ENCODE measurements at regions not wholly inside any gene's neighbourhood (a gene's known extent, or its start where the extent isn't known, plus 50 kb on each side); places are given as distances from the start of the nearest gene placed in this dataset.
A peak's percentile ranks its signal among the peaks of the same experiment; 100 is the strongest.

DNA sequence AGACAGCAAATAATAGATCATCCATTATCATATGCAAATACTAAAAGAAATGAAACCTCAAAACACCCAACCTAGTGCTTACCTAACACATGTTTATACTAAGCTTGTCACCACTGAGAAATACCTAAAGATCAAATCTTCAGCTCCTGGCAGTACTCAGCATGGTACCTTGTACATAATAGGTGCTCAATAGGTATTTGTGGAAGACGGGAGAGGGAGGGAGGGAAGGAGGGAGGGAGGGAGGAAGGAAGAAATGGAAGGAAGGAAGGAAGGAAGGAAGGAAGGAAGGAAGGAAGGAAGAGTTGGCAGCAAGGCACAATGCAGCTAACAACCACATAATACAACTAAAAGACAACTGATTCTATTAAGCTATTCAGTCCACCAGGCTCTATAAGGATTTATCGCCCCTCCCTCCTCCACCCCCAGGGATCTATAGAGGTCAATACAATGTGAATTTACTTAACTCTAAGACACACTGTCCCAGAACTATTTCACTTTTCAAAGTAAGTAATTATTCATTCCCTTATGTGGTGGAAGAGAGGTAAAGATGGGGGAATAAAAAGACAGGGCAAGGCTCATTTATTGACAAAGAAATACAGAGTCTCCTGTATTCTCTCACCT, 328.9 kb downstream of the PAPSS1 start:
- 91% methylated on average over 2 of the region's 2 CpGs for WGBS
- Histone ChIP-seq H3K9me3 (ENCODE audit: control insufficient read depth in 2 of 2, insufficient read depth in 1 of 2, low read length in 1 of 2) (no peaks in the 10 kb centered on the region), H3K36me3 (ENCODE audit: control insufficient read depth in 2 of 2, insufficient read depth in 2 of 2, low read length in 1 of 2) (no peaks in the 10 kb centered on the region), H3K27ac (ENCODE audit: low read depth in 1 of 2, low read length in 1 of 2) (no peak overlapping the region), H3K4me3 (ENCODE audit: low read length in 2 of 2) (no peak overlapping the region), H3K27me3 (ENCODE audit: control insufficient read depth in 2 of 2, insufficient read depth in 1 of 2, low read length in 1 of 2) (no peaks in the 10 kb centered on the region), H3K4me1 (ENCODE audit: control insufficient read depth in 2 of 2, insufficient read depth in 2 of 2, low read length in 2 of 2) (no peaks in the 10 kb centered on the region)
- no peak for DNase-seq (ENCODE audit: low read depth in 6 of 9, low spot score in 9 of 9)

DNA sequence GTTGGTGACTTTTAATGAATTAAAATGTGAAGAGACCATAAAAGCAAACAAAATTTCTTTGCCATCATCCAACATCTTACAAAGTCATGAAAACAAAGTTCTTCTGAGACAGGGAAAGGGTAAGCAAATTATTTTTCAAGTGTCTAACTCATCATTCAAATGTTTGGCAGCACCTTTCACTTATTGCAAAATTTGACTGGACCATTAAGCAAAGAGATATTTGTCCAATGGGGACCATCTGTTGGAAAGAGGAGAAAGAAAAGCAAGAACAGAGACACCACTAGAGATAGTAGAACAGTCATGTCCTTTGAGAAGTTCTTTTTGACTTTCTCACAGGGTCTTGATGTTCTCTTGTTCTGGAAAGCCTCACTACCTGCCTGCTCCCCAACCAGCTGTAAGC, 330.1 kb downstream of the PAPSS1 start:
- DNase-seq (ENCODE audit: low read depth in 6 of 9, low spot score in 9 of 9): no peak
- Histone ChIP-seq H3K4me3 (ENCODE audit: low read length in 2 of 2) (no peak overlapping the region), H3K27me3 (ENCODE audit: control insufficient read depth in 2 of 2, insufficient read depth in 1 of 2, low read length in 1 of 2) (no peaks in the 10 kb centered on the region), H3K9me3 (ENCODE audit: control insufficient read depth in 2 of 2, insufficient read depth in 1 of 2, low read length in 1 of 2) (no peaks in the 10 kb centered on the region), H3K4me1 (ENCODE audit: control insufficient read depth in 2 of 2, insufficient read depth in 2 of 2, low read length in 2 of 2) (no peaks in the 10 kb centered on the region), H3K36me3 (ENCODE audit: control insufficient read depth in 2 of 2, insufficient read depth in 2 of 2, low read length in 1 of 2) (no peaks in the 10 kb centered on the region), H3K27ac (ENCODE audit: low read depth in 1 of 2, low read length in 1 of 2) (no peak overlapping the region)

DNA sequence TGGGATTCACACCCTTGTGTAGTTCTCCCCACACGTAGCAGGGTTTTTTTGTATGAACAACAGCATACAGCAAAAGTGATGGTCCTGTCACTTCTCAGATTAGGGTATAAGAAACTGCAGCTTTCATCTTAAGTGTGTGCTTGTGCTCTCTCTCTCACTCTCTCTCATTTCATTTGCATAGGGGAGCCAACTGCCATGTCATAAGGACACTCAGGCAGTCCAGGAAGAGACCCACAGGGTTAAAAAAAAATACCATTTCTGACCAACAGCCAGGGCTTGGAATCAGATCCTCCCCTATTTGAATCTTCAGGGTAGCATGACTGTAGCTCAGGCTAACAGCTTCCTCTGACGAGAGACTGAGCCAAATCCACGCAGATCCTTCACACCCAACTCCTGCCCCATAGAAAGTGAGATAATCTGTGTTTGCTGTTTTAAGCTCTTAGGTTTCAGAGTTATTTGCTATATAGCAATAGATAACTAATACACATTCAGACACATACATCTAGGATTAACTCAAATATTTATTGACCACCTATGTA, 331.2 kb downstream of the PAPSS1 start:
- Histone ChIP-seq H3K36me3 (ENCODE audit: control insufficient read depth in 2 of 2, insufficient read depth in 2 of 2, low read length in 1 of 2) (no peaks in the 10 kb centered on the region), H3K4me1 (ENCODE audit: control insufficient read depth in 2 of 2, insufficient read depth in 2 of 2, low read length in 2 of 2) (no peaks in the 10 kb centered on the region), H3K4me3 (ENCODE audit: low read length in 2 of 2) (no peak overlapping the region), H3K27ac (ENCODE audit: low read depth in 1 of 2, low read length in 1 of 2) (no peak overlapping the region), H3K27me3 (ENCODE audit: control insufficient read depth in 2 of 2, insufficient read depth in 1 of 2, low read length in 1 of 2) (no peaks in the 10 kb centered on the region), H3K9me3 (ENCODE audit: control insufficient read depth in 2 of 2, insufficient read depth in 1 of 2, low read length in 1 of 2) (no peaks in the 10 kb centered on the region)
- DNase-seq (ENCODE audit: low read depth in 6 of 9, low spot score in 9 of 9): no peak
- 88% methylated on average over 3 of the region's 3 CpGs for WGBS

DNA sequence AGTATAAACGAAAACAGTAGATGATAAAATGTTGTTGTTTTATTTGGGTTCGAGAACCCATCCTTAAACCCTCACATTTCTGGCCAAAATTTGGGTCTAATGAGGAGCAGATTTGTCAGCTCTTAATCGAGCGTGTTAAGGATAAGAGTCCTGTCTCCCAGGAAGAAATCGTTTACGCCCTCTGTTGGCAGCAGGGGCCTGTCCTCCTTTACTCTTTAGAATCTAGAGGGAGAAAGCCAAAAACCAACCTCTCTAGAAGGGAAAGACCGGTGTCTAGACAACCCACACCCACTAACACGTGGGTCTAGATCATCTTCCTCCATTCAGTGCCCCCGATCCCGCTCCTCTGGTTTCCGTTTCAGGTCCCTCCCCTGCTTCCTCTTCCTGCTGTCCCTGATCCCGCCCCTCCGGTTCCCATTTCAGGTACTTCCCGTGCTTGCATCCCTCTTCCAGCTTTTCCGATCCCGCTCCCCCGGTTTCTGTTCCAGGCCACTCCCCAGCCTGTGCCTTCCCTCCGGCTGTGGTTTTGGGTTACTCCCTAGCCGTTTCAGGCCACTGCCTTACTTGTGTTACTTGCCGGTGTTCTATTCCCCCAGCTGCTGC, 339.1 kb downstream of the PAPSS1 start:
- no peaks in the 10 kb centered on the region for H3K9me3 ChIP-seq (ENCODE audit: control insufficient read depth in 2 of 2, insufficient read depth in 1 of 2, low read length in 1 of 2)
- H3K27ac ChIP-seq (ENCODE audit: low read depth in 1 of 2, low read length in 1 of 2): no peak overlapping the region
- no peak for DNase-seq (ENCODE audit: low read depth in 6 of 9, low spot score in 9 of 9)
- WGBS: 94% methylated on average over 20 of the region's 20 CpGs
- no peaks in the 10 kb centered on the region for H3K36me3 ChIP-seq (ENCODE audit: control insufficient read depth in 2 of 2, insufficient read depth in 2 of 2, low read length in 1 of 2)
- no peaks in the 10 kb centered on the region for H3K4me1 ChIP-seq (ENCODE audit: control insufficient read depth in 2 of 2, insufficient read depth in 2 of 2, low read length in 2 of 2)
- H3K27me3 ChIP-seq (ENCODE audit: control insufficient read depth in 2 of 2, insufficient read depth in 1 of 2, low read length in 1 of 2): no peaks in the 10 kb centered on the region
- no peak overlapping the region for H3K4me3 ChIP-seq (ENCODE audit: low read length in 2 of 2)

GRCh38 chr4:107380190-107380589, 339.8 kb downstream of the PAPSS1 start:
- H3K36me3 ChIP-seq (ENCODE audit: control insufficient read depth in 2 of 2, insufficient read depth in 2 of 2, low read length in 1 of 2): no peaks in the 10 kb centered on the region
- H3K27me3 ChIP-seq (ENCODE audit: control insufficient read depth in 2 of 2, insufficient read depth in 1 of 2, low read length in 1 of 2): no peaks in the 10 kb centered on the region
- H3K4me1 ChIP-seq (ENCODE audit: control insufficient read depth in 2 of 2, insufficient read depth in 2 of 2, low read length in 2 of 2): no peaks in the 10 kb centered on the region
- H3K4me3 ChIP-seq (ENCODE audit: low read length in 2 of 2): no peak overlapping the region
- no peak overlapping the region for H3K27ac ChIP-seq (ENCODE audit: low read depth in 1 of 2, low read length in 1 of 2)
- H3K9me3 ChIP-seq (ENCODE audit: control insufficient read depth in 2 of 2, insufficient read depth in 1 of 2, low read length in 1 of 2): no peaks in the 10 kb centered on the region
- no peak for DNase-seq (ENCODE audit: low read depth in 6 of 9, low spot score in 9 of 9)
- WGBS: 98% methylated on average over 4 of the region's 4 CpGs

DNA sequence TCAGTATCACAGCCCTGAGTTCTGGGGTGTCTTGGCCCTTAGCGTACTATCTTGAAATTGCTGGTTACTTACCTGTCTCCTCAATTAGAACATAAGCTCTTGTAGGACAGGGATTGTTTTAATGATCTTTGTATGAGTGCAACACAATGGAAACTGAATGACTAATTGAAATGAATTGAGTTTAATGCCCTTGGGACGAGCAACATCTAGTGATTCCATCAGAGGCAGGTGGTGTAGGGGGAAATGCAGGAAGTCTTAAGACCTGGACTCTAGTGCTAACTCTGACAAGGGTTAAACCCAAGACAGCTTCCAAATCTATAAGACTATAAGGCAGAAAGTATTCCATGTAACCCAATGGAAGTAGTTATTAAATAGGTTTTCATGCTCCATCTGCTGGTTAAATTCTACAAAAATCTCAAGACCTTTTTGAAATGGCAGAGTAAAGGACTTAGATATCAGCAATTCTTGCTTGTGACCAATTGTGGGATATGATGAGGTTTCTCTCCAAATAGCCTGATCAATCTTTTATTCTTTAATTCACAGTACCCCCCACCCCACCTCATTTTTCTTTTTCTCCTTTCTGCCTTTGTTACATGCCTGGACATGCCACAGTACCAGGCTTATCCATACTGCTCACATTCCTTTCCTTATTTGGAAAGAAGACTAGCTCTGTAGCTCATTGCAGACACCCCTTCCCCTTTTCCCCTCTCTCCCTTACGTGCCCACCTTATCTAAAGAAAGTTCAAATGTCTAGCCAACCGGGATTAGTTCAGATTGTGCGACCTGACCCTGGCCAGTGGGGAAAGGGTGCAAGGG, 340.8 kb downstream of the PAPSS1 start:
- H3K36me3 ChIP-seq (ENCODE audit: control insufficient read depth in 2 of 2, insufficient read depth in 2 of 2, low read length in 1 of 2): no peaks in the 10 kb centered on the region
- 89% methylated on average over 5 of the region's 5 CpGs for WGBS
- no peaks in the 10 kb centered on the region for H3K4me1 ChIP-seq (ENCODE audit: control insufficient read depth in 2 of 2, insufficient read depth in 2 of 2, low read length in 2 of 2)
- no peaks in the 10 kb centered on the region for H3K9me3 ChIP-seq (ENCODE audit: control insufficient read depth in 2 of 2, insufficient read depth in 1 of 2, low read length in 1 of 2)
- no peak for DNase-seq (ENCODE audit: low read depth in 6 of 9, low spot score in 9 of 9)
- H3K27ac ChIP-seq (ENCODE audit: low read depth in 1 of 2, low read length in 1 of 2): no peak overlapping the region
- no peak overlapping the region for H3K4me3 ChIP-seq (ENCODE audit: low read length in 2 of 2)
- H3K27me3 ChIP-seq (ENCODE audit: control insufficient read depth in 2 of 2, insufficient read depth in 1 of 2, low read length in 1 of 2): no peaks in the 10 kb centered on the region

GRCh38 chr4:107376293-107376692, 340.2 kb upstream of the DKK2 start:
- Histone ChIP-seq H3K4me1 (ENCODE audit: control insufficient read depth in 2 of 2, insufficient read depth in 2 of 2, low read length in 2 of 2) (no peaks in the 10 kb centered on the region), H3K27me3 (ENCODE audit: control insufficient read depth in 2 of 2, insufficient read depth in 1 of 2, low read length in 1 of 2) (no peaks in the 10 kb centered on the region), H3K36me3 (ENCODE audit: control insufficient read depth in 2 of 2, insufficient read depth in 2 of 2, low read length in 1 of 2) (no peaks in the 10 kb centered on the region), H3K27ac (ENCODE audit: low read depth in 1 of 2, low read length in 1 of 2) (no peak overlapping the region), H3K4me3 (ENCODE audit: low read length in 2 of 2) (no peak overlapping the region), H3K9me3 (ENCODE audit: control insufficient read depth in 2 of 2, insufficient read depth in 1 of 2, low read length in 1 of 2) (no peaks in the 10 kb centered on the region)
- DNase-seq (ENCODE audit: low read depth in 6 of 9, low spot score in 9 of 9): no peak
- WGBS: 94% methylated on average over 1 of the region's 1 CpG

DNA sequence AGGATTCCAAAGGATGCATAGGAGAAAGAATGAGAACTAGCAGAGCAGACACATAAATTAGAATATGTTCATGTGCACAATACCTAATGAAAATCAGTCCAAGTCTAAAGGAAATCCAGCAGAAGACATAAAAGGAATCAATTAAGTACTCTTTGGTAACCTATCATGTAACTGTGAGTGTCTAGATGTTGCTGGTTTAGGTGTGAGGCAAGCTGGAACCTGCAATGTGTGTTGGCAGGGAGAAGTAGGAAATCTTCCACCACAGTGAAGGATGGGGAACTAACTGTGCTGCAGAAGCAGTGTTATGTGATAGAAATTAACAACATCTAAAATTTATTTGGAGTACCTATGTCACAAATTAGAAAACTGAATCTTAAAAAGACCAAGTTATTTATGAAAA, 330.8 kb upstream of the DKK2 start:
- Histone ChIP-seq H3K4me3 (ENCODE audit: low read length in 2 of 2) (no peak overlapping the region), H3K9me3 (ENCODE audit: control insufficient read depth in 2 of 2, insufficient read depth in 1 of 2, low read length in 1 of 2) (no peaks in the 10 kb centered on the region), H3K27me3 (ENCODE audit: control insufficient read depth in 2 of 2, insufficient read depth in 1 of 2, low read length in 1 of 2) (no peaks in the 10 kb centered on the region), H3K4me1 (ENCODE audit: control insufficient read depth in 2 of 2, insufficient read depth in 2 of 2, low read length in 2 of 2) (no peaks in the 10 kb centered on the region), H3K36me3 (ENCODE audit: control insufficient read depth in 2 of 2, insufficient read depth in 2 of 2, low read length in 1 of 2) (no peaks in the 10 kb centered on the region), H3K27ac (ENCODE audit: low read depth in 1 of 2, low read length in 1 of 2) (no peak overlapping the region)
- peak in 1 of 9 donors; percentile 0 for DNase-seq (ENCODE audit: low read depth in 6 of 9, low spot score in 9 of 9)

GRCh38 chr4:107366016-107366735, 330.1 kb upstream of the DKK2 start:
- H3K4me1 ChIP-seq (ENCODE audit: control insufficient read depth in 2 of 2, insufficient read depth in 2 of 2, low read length in 2 of 2): no peaks in the 10 kb centered on the region
- H3K27ac ChIP-seq (ENCODE audit: low read depth in 1 of 2, low read length in 1 of 2): no peak overlapping the region
- no peak for DNase-seq (ENCODE audit: low read depth in 6 of 9, low spot score in 9 of 9)
- H3K9me3 ChIP-seq (ENCODE audit: control insufficient read depth in 2 of 2, insufficient read depth in 1 of 2, low read length in 1 of 2): no peaks in the 10 kb centered on the region
- H3K4me3 ChIP-seq (ENCODE audit: low read length in 2 of 2): no peak overlapping the region
- 84% methylated on average over 5 of the region's 5 CpGs for WGBS
- H3K27me3 ChIP-seq (ENCODE audit: control insufficient read depth in 2 of 2, insufficient read depth in 1 of 2, low read length in 1 of 2): no peaks in the 10 kb centered on the region
- H3K36me3 ChIP-seq (ENCODE audit: control insufficient read depth in 2 of 2, insufficient read depth in 2 of 2, low read length in 1 of 2): no peaks in the 10 kb centered on the region
